GM12874 (cell line): ENCODE measurements at regions not wholly inside any gene's neighbourhood (a gene's known extent, or its start where the extent isn't known, plus 50 kb on each side); places are given as distances from the start of the nearest gene placed in this dataset.

ENCODE experiments used
- TF ChIP-seq, protein P1 (sequence below): IDR thresholded peaks from 2 replicates; pipeline ENCODE4 v1.5.1; 2011; ENCODE audit warnings: low read depth, mild to moderate bottlenecking, control low read depth, low read length, moderate library complexity; ENCODE audit not compliant: insufficient read depth

DNA sequence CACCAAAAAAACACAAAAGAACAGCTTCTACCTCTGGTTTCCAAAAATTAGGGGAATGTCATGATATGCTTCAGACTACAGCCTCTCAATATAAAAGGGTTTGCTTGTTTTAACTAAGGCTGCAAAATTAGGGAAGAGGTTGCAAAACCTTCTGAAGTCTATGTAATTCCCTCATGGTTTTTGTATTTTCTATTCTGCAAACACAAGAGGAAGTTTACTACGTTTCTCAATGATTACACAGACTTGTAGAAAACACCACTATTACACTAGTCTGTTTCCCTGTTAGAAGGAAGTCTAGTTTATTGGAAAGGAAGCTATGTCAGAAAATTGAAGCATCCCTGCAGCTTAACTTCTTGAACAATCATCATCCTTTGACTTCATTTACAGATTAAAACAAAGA, 229.7 kb upstream of the FMN2 start:
- TF ChIP-seq, protein P1, sequence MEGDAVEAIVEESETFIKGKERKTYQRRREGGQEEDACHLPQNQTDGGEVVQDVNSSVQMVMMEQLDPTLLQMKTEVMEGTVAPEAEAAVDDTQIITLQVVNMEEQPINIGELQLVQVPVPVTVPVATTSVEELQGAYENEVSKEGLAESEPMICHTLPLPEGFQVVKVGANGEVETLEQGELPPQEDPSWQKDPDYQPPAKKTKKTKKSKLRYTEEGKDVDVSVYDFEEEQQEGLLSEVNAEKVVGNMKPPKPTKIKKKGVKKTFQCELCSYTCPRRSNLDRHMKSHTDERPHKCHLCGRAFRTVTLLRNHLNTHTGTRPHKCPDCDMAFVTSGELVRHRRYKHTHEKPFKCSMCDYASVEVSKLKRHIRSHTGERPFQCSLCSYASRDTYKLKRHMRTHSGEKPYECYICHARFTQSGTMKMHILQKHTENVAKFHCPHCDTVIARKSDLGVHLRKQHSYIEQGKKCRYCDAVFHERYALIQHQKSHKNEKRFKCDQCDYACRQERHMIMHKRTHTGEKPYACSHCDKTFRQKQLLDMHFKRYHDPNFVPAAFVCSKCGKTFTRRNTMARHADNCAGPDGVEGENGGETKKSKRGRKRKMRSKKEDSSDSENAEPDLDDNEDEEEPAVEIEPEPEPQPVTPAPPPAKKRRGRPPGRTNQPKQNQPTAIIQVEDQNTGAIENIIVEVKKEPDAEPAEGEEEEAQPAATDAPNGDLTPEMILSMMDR, result no peak

DNA sequence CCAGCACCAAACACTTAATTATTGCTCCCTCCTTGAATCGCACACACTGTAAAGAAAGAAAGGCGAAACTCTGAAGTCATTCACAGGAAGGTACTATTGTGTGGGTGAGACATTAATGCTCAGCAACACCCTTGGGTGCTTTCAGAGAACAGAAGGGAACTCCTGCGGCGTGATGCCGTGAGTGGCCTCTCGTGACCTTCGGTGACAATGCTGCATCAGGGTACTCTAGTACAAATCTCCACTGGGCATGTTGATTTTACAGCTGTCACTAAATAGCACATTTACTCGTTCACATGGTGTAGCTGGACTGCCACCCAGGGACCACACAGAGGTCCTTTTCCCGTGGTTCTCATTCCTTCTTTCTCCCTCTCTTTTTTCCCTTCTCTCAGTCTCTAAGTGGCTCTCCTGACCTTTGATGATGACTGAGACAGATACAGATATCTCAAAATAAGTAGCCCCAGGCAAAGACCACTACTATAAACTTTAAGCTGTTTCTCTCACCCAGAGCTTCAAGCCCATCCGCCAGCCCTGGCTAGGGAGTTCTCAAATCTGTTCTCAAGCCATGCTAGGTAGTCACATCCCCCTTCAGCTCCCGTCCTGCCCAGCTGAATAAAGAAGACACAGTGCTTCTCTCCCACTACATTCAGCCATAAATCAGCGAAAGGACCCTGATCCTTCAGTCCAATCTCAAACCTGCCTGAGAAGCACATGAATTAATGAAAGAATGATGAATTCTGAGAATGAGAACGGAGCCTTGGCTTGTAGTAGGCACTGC, 223.4 kb upstream of the FMN2 start:
- TF ChIP-seq, protein P1, result no peak

DNA sequence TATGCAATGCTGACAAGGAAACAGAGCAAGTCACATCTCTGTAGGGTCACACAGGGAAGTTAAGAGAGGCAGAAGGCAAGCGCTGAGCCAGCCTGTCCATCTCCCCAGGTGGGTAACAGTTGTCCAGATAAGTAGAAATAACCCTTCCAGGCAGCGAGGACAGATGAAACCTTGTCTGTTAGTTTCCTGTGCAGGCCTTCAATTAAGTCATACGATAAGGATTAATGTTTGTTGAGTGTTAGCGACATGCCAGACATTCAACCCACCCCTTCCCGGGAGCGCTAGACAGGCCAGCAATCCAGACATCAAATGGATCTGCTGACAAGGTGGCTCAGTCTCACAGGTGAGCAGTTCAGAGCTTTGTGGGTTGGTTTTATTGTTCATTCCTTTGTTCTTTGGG, 221.5 kb upstream of the FMN2 start:
- TF ChIP-seq, protein P1, result no peak

DNA sequence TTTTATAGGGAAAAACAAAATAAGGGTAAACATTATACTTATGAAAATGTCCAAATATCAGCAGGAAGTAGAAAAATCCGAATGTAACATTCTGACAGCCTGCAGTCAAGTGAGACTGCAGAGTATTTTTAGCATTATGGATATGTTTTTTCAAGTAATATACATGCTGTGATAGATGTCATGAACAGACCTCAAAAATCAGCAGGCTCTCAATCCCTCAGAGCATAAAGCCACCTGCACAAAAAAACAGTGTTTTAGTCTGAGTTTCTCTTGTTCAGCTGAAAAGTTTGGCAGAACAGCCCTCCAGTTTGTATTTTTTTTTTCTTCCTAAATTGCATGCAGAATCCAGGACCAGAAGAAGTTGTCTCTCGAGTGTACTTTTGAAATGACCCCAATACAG, 219.1 kb upstream of the FMN2 start:
- TF ChIP-seq, protein P1, result no peak

DNA sequence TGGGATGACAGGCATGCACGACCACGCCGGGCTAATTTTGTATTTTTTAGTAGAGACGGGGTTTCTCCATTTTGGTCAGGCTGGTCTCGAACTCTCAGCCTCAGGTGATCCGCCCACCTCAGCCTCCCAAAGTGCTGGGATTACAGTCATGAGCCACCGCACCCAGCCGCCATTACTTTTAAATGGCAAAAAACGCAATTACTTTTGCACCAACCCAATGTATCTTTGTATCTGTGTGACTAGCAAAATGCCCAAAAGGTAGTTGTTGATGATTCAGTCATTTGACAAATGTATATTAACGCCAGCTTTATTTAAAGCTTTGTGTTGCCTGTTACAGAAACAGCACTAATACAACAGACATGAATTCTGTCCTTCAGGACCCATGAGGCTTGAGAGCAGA, 216.9 kb upstream of the FMN2 start:
- TF ChIP-seq, protein P1, result no peak

DNA sequence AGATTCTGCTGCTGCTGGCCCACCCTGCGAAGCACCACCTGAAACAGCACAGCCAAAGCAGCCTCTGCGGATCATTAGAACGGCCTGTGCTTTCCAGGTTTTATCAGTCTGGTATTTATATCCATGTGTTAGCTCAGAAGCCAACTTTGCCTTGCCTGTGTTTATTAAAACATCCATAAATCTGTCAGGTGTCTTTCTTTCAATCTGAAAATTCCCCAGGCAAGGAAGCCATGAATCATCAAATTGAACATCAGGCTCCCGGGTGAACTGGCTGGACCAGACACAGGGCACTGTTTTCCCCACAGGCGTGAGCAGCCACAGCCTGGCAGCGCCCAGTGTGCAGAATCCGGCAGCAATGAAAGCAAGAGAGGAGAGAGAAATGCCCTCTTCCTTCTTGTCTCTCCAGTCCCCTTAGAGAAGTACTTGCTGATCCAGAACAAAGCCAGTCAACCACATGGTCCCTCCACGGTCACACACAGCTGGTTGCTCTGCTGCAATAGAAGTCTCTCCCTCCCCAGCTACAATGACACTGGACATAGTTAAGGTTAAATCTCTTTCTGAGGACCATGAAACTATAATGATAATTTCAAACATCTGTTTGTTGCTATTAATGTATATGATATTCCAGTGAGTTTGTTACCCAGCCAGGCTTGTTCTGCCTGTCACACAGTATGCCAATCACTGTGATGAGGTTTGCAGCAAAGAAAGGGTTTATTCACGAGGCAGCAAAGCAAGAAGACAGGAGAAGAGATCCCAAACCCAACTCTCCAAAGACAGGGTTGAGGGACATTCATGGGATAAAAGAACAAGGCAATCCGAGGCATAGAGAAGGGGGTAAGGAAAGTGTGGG, 212.1 kb upstream of the FMN2 start:
- TF ChIP-seq, protein P1, result no peak

DNA sequence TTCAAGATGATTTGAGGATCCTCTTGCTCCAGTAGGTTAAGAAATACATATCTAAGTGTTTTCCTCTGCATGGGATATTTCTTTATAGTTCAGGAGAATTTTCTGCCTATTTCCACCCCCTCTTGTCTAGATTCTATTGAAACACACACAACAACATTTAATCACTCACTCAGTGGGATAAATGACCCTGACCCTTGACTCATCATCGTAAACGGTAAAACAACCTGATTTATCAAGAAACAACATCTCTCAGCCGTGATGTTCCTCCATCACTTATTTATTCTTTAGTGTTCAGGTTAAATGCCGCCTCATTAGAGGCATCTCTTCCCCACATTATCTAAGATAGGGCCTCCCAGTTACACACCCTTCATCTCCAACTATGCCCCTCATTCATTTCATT, 208.7 kb upstream of the FMN2 start:
- TF ChIP-seq, protein P1, result no peak
